MM.1S (cell line): ENCODE measurements at regions not wholly inside any gene's neighbourhood (a gene's known extent, or its start where the extent isn't known, plus 50 kb on each side); places are given as distances from the start of the nearest gene placed in this dataset.

Source experiments
- CTCF ChIP-seq: fragments of 300-600 bp; sonication (generic); IDR thresholded peaks from 2 replicates; pipeline ENCODE4 v1.5.1; 2016; ENCODE audit warnings: antibody characterized with exemption, low read length, mixed read lengths
- EZH2 ChIP-seq: fragments of 300-600 bp; sonication (generic); optimal IDR thresholded peaks from 2 replicates; pipeline ENCODE3; 2017; ENCODE audit warnings: low read depth, mild to moderate bottlenecking, antibody characterized with exemption, low read length, mixed read lengths

DNA sequence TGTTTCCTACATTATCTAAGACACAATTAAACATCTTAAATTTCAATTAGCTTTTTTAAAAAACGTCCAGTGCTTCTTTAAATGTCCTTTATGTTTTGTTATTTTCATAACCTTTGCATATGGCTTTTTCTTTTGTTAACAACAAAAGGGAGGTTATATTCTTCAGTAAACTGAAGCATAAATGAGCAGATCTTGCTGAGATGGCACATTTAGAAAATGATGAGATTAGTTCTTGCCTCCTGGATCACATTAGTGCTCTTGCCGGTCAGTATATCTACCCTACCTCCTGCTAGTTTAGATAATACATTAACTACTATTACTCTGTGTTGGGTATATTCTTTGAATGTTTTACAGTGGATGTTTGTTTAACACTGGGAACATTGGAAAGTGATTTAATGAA is 126.1 kb downstream of the DISP1 start:
- TF ChIP-seq CTCF (no peak), EZH2 (no peak)
